OCI-LY7 (cell line): ENCODE measurements at regions not wholly inside any gene's neighbourhood (a gene's known extent, or its start where the extent isn't known, plus 50 kb on each side); places are given as distances from the start of the nearest gene placed in this dataset.
A peak's percentile ranks its signal among the peaks of the same experiment; 100 is the strongest.

ENCODE experiments used
- BruUV-seq: library from RNA; stranded (reverse); fragments of 400-500 nt; replicated peaks from 2 replicates; lab custom pipeline; 2021; lab: Mats Ljungman, UMichigan
- CTCF ChIA-PET: fragments of 300-600 bp; sonication (Branson Sonifier 250); formaldehyde crosslinking; loops from one replicate; lab custom pipeline; 2022; ENCODE audit warnings: antibody characterized with exemption; ENCODE audit not compliant: unreplicated experiment; lab: Charles Lee
- POLR2A ChIA-PET: fragments of 300-600 bp; sonication (Branson Sonifier 250); formaldehyde crosslinking; loops from one replicate; lab custom pipeline; 2022; ENCODE audit warnings: antibody characterized with exemption; lab: Charles Lee
- DNase-seq: peaks from one replicate; pipeline ENCODE4 v3.0.0-alpha.2; 2015; ENCODE audit warnings: low spot score
- H2AFZ ChIP-seq: fragments of 200-600 bp; sonication (generic), shearing (Covaris generic); 2 replicates; pipeline ENCODE4 v1.6.1; 2014; ENCODE audit warnings: mild to moderate bottlenecking, antibody characterized with exemption, low read length, moderate library complexity
- H3K27ac ChIP-seq: fragments of 200-600 bp; sonication (generic); 2 replicates; pipeline ENCODE4 v1.5.1; 2014; ENCODE audit warnings: mixed run types, low read depth, mild to moderate bottlenecking, moderate library complexity, low read length, inconsistent platforms; ENCODE audit not compliant: poor library complexity, severe bottlenecking
- H3K36me3 ChIP-seq: fragments of 200-600 bp; sonication (generic); 2 replicates; pipeline ENCODE4 v1.6.1; 2014; ENCODE audit warnings: mild to moderate bottlenecking, antibody characterized with exemption, low read length, moderate library complexity, mixed read lengths; ENCODE audit not compliant: insufficient read depth
- H3K4me1 ChIP-seq: fragments of 200-600 bp; sonication (generic); 2 replicates; pipeline ENCODE4 v1.5.1; 2014; ENCODE audit warnings: mild to moderate bottlenecking, low read length; ENCODE audit not compliant: insufficient read depth, poor library complexity, severe bottlenecking
- H3K4me2 ChIP-seq: fragments of 200-600 bp; sonication (generic); 2 replicates; pipeline ENCODE4 v1.6.1; 2014; ENCODE audit warnings: mild to moderate bottlenecking, low read length
- H3K4me3 ChIP-seq: fragments of 200-600 bp; sonication (generic); 2 replicates; pipeline ENCODE4 v1.5.1; 2014; ENCODE audit warnings: mild to moderate bottlenecking, low read depth, low read length; ENCODE audit not compliant: poor library complexity, severe bottlenecking
- H3K79me2 ChIP-seq: fragments of 200-600 bp; sonication (generic); 2 replicates; pipeline ENCODE4 v1.6.1; 2016; ENCODE audit warnings: low read depth, mild to moderate bottlenecking, low read length, moderate library complexity, mixed read lengths; ENCODE audit not compliant: insufficient read depth
- H3K9me2 ChIP-seq: fragments of 200-600 bp; sonication (generic); 2 replicates; pipeline ENCODE4 v1.6.1; 2016; ENCODE audit warnings: mild to moderate bottlenecking, low read length, mixed read lengths; ENCODE audit not compliant: insufficient read depth
- H3K9me3 ChIP-seq: fragments of 200-600 bp; sonication (generic); 2 replicates; pipeline ENCODE4 v1.6.1; 2014; ENCODE audit warnings: mild to moderate bottlenecking, mixed run types, low read length, mixed read lengths
- H4K20me1 ChIP-seq: fragments of 200-600 bp; sonication (generic); 2 replicates; pipeline ENCODE4 v1.6.1; 2014; ENCODE audit warnings: mild to moderate bottlenecking, antibody characterized with exemption, low read length, moderate library complexity, mixed read lengths; ENCODE audit not compliant: insufficient read depth
- CTCF ChIP-seq: fragments of 200-600 bp; sonication (generic); conservative IDR thresholded peaks from 2 replicates; pipeline ENCODE4 v1.5.1; 2014; ENCODE audit warnings: mild to moderate bottlenecking, antibody characterized with exemption, low read length, moderate library complexity, mixed read lengths
- EZH2phosphoT487 ChIP-seq: fragments of 200-600 bp; sonication (generic); IDR thresholded peaks from 2 replicates; pipeline ENCODE4 v1.6.1; 2018; ENCODE audit warnings: low read depth, borderline replicate concordance, mild to moderate bottlenecking, mixed run types, antibody characterized with exemption, low read length, moderate library complexity, mixed read lengths
- intact Hi-C: fragments of 100-400 bp; cut with micrococcal nuclease; formaldehyde crosslinking; loops from one replicate; pipeline ENCODE4 v1.10.0; 2022; ENCODE audit not compliant: unreplicated experiment

GRCh38 chr12:46100551-46101484 lies 110.4 kb upstream of the SCAF11 start:
- CTCF ChIA-PET, result no interaction called here
- no peaks in the 10 kb centered on the region for H4K20me1 ChIP-seq
- H3K27ac ChIP-seq, result no peak overlapping the region
- no peaks in the 10 kb centered on the region for H3K79me2 ChIP-seq
- POLR2A ChIA-PET, result interaction anchor here (0.5 kb wide), 1 partner anchor 1282 kb away, joined by 3 read pairs; no protein-coding TSS in a partner anchor
- H2AFZ ChIP-seq, result no peak overlapping the region
- no peak overlapping the region for H3K4me2 ChIP-seq
- no peaks in the 10 kb centered on the region for H3K36me3 ChIP-seq
- H3K4me3 ChIP-seq, result no peak overlapping the region
- H3K9me2 ChIP-seq, result no peaks in the 10 kb centered on the region
- intact Hi-C loops, result no loop called here
- no TSS peak for BruUV-seq
- no peak for DNase-seq
- H3K4me1 ChIP-seq, result no peaks in the 10 kb centered on the region
- TF ChIP-seq CTCF (no peak), EZH2phosphoT487 (no peak)
- no peaks in the 10 kb centered on the region for H3K9me3 ChIP-seq

- H3K4me2 ChIP-seq, result no peak overlapping the region
- no peak overlapping the region for H2AFZ ChIP-seq
- H3K36me3 ChIP-seq, result no peaks in the 10 kb centered on the region
- peaks cover 40% of the 10 kb centered on the region for H3K9me3 ChIP-seq
- DNase-seq, result peak; percentile 10
- H3K4me3 ChIP-seq, result no peak overlapping the region
- no peak for TF ChIP-seq EZH2phosphoT487
- no peak for TF ChIP-seq CTCF
- H3K4me1 ChIP-seq, result no peaks in the 10 kb centered on the region
- intact Hi-C loops, result no loop called here
- CTCF ChIA-PET, result no interaction called here
- H4K20me1 ChIP-seq, result no peaks in the 10 kb centered on the region
- POLR2A ChIA-PET, result interaction anchor here (0.5 to 0.7 kb wide), 3 partner anchors 182 to 368 kb away, joined by 3 read pairs; no protein-coding TSS in a partner anchor
- H3K27ac ChIP-seq, result no peak overlapping the region
- no peaks in the 10 kb centered on the region for H3K79me2 ChIP-seq
- no peaks in the 10 kb centered on the region for H3K9me2 ChIP-seq
- no TSS peak for BruUV-seq
These were observed 99.2 kb upstream of the SCAF11 start for GRCh38 chr12:46089414-46090162.
